Hematopoietic multipotent progenitor cell treated with erythropoietin and hydrocortisone succinate and interleukin-3 and kit ligand, for 4 days (in vitro differentiated cells): ENCODE measurements at regions not wholly inside any gene's neighbourhood (a gene's known extent, or its start where the extent isn't known, plus 50 kb on each side); places are given as distances from the start of the nearest gene placed in this dataset.
A peak's percentile ranks its signal among the peaks of the same experiment; 100 is the strongest.

Experiments
- DNase-seq: peaks from one replicate; pipeline ENCODE4 v3.0.0-alpha.2; 2015

DNA sequence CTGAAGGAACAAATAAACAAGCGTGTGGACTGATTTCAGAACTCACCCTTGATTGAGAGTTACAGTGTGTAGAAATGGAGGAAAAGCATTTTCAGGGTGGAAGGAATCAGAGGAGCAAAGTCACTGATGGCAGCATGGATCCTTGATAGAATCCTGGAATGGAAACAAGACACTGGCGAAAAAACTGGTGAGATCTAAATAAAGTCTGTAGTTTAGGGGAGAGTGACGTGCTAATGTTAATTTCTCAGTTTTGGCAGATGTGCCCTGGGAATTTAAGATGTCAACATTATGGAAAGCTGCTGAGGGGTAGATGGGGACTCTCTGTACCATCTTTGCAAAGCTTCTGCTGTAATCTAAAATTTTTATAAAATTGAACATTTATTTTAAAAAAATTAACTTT is 378.0 kb downstream of the UQCRFS1 start:
- no peak for DNase-seq

DNA sequence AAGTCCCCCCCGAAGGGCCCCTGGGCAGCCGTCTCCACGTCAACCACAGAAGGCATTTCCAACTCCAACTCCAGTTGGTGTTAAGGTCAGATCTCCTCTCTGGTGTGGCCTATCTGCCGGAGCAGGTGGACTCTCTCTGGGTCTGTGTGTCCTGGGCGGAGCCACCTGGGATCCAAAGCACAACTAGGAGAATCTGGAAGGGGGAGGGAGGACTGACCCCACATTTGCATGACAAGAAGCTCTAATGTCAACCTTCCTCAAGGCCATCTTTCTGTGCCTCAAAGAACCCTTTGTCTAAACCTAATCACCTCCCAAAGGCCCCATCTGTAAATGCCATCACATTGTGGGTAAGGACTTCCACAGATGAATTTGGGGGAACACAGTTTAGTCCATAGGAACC is 381.5 kb downstream of the UQCRFS1 start:
- no peak for DNase-seq

DNA sequence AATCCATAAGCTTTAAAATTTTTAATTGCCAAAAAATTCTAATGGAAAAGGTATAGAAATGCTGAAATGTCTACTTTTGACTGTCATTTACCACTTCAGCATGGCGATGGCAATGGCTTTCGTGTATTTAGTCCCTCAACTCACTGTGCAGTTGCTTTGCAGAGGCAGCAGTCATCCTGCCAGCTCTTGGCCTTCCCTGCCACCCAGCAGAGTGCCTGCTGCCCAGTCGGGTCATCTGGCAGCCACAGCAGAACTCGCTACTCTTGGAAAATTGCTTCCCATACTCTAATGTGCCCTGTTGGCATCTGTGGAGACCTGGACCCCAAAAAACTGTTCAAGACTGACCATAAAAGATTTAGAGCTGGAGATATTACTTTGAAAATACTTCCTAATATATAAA is 383.2 kb downstream of the UQCRFS1 start:
- DNase-seq, result no peak

DNA sequence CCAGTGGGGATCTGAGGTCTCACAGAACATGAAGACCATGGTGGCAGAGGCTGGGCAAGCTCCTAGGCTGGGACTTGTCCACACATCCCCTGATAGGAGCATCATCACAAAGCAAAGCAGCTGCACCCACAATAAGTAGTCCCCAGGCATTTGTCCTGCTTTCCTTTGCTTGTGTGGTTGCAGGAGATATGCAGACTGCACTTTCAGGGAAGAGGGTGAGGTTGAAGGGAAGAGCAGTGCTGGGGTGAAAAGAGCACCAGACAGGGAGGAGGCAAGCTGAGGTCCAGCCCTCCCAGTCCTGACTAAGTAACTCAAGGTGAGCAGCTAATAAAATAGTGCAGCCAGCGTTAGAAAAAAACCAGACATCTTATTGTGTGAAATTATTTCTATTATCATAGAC is 383.6 kb downstream of the UQCRFS1 start:
- no peak for DNase-seq

DNA sequence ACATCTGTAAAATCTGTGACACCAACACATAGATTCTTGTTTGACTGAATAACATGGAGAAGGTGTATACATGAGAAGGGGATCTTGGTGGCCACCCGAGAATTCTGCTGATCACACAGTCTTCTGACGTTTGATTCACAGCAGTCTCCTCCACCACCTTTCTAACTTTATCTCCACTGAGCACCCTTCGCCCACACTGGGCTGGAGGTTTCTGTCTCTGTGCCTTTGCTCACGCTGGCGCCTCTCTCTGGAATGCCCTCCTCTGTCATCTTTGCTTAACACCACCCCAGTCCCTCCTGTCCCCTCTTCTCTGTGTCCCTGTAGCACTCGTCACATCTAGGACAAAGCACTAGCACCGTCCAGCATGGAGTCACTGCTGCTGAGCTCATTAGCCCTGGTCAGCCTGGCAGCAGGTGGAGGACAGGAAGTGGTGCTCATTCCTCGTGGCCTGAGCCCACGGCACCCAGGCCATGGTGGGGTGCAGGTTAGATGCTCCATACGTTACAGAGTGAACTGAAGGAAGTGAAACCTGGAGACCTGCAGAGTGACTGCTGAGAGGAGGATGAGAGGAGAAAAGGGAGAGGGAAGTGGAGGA is 384.6 kb downstream of the UQCRFS1 start:
- DNase-seq, result no peak

DNA sequence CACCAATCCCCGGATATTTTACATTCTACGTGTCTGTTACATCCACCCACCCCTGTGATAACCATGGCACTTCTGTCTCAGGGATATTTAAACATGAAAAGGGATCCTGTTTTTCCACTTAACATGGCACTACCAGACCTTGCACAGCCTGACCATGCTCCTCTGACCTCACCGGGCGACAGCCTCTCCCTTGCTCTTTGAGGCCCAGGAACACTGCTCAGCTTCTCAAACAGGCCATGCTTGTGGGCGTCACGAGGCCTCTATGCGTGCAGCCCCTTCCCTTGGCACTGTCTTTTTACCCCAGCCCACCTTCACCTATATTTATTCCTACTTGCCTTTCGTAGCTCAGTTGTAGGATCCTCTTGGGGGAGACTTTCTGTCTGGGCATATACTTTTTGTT is 385.6 kb downstream of the UQCRFS1 start:
- no peak for DNase-seq

DNA sequence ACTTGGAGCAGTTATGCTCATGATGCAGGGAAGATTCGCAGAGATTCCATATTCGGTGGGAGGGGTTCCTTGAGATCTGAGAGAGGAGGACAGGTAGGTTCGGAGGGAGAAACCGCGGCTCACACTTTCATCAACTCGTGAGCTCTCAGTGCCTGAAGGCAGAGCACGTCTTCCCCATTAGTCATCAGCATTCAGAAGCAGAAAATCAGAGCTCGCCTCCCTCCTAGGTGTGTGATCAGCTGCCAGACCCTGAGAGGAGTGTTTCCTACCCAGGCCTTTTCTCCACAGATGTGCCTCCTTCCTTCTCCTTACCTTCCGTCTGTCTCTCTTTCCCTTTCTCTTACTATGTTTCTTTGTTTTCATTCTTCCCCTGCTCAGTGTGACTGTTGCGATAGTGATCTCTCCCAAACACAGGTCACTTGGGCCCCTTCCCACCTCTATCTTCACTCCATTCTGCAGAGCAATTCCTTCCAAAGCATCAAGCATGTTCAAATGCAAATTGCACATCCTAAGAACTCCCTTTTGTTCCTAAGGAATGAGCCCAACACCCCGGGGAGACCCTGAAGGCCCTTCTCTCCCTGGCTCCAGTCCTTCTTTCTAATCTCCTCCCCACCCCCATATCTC is 389.5 kb downstream of the UQCRFS1 start:
- no peak for DNase-seq

DNA sequence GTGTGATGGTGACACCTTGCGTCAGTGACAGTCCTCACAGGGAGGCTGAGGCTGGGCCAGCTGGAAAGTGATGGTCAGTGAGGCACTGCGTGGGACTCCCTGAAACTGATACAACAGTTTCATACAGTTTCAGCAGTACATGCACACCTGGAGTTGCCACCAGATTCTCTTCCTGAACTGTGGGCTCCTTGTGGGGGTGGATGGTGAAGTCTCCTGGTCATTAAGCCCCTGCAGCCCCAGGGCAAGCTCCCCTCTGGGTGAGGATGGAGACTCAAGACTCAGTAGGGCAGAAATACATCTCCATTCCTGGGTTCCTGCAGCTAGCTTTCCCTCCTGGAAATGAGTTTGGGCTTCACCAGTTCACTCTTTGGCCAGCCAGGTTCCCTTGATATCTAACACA is 392.7 kb downstream of the UQCRFS1 start:
- DNase-seq, result no peak

DNA sequence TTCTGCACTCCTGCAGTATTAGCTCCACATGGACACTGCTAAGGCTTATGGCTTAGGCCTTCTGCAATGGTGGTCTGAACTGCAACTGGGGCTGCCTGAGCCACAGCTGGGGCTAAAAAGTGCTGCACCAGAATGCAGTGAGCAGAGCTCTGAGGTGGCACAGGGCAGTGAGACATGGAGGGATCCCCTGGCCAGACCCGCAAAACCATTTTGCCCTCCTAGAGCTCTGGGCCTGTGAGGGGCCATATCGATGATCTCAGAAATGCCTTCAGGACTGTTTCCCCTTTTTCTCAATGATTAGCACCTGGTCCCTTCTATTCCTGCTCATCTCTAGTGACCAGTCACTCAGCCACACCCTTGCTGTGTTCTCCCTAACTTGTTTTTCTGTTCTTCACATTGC is 397.7 kb downstream of the UQCRFS1 start:
- no peak for DNase-seq

DNA sequence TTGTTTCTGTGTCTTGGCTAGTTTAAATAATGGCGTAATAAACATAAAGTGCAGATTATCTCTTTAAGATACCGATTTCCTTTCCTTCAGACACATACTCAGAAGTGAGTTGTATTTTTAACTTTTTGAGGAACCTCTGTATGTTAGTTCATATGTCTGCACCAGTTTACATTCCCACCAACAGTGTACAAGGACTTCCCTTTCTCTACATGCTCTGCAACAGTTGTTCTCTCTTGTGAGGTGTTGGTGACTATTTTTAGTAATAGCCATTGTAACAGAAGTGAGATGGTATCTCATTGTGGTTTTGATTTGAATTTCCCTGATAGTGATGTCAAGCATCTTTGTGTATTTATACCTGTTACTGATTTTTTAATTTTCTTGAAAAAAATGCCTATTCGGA is 418.6 kb downstream of the UQCRFS1 start:
- DNase-seq, result peak; percentile 18

DNA sequence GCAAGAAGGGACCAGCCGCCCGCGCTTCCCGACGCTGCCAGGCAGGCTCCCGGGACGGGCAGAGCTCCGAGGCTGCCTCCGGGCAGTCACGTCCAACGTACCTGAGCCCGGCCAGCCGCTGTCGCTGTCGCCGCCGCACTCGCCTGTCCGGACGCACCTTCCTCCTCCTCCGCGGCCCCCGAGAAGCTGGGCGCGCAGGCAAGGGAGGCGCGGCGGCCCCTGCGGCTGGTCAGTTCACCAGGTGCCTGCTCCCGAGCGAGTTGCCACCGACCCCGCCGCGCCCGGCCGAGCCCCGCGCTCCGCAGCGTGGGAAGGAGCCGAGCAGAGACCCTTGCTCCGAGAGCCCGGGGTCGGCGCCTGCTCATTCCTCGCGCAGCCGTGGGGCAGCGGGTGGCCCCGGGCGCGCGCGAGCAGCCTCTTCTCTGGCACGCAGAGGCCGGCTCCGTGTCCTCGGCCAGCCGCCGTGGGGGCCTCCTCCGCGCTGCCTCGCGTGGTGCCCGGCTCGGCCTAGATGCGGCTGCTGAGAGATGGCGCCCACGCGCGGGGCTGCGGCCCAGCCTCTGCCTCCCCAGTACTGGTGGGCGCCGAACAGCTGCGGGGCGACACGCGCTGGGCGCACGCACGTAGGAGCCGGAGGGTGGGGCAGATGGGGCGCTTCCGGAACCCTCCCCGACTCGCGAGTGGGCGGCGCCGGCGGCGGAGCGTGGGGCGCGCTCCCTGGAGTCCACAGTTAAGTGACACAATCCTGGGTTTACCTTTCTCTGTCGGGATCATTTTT is 419.4 kb downstream of the UQCRFS1 start:
- DNase-seq, result no peak

DNA sequence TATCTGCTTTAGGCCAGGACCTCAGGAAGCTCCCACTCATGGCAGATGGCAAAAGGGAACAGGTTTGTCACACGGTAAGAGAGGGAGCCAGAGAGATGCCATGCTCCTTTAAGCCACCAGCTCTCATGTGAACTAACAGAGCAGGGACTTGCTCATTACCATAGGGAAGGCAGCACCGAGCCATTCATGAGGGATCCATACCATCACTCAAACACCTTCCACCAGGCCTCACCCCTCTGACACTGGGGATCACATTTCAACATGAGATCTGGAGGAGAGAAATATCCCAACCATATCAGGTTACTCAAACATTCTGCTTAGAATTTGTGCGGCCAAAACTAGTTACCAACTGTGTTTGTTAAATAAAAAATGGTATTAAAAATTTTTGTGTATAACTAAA is 427.0 kb downstream of the UQCRFS1 start:
- DNase-seq, result no peak

DNA sequence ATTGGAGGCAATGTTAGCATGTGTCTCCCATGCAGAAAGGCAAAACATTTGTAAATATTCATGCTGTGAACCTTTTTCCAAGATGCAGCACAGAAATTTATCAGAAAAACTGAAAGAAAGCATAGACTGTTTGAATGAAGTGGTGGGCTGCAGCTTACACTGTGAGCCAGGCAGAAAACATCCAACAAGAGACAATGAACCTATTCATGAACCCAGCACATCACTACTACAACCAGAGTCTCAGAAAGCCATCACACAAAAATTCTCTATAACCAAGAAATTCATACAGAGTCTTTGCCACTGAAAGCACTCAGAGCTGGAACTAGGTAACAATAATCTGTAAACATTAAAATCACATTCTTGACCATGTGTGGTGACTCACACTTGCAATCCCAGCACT is 448.9 kb downstream of the UQCRFS1 start:
- DNase-seq, result no peak

DNA sequence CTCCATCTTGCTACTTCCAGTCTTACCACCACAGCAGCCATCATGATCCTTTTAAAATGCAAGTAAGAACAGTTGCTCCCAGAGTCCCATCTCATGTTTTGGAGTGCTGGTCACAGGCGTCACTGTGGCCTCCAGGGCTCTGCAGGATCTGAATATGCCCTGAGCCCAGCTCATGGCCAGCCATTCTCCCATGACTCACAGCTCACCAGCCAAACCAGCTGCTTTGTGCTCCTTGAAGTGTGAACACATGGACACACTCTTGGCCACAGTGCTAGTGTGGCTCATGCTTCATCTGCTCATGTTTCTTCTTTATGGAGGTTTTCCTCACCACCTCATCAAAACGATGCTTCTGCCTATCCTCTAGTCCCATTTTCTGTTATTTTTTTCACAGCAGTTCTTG is 466.5 kb downstream of the UQCRFS1 start:
- DNase-seq, result no peak

DNA sequence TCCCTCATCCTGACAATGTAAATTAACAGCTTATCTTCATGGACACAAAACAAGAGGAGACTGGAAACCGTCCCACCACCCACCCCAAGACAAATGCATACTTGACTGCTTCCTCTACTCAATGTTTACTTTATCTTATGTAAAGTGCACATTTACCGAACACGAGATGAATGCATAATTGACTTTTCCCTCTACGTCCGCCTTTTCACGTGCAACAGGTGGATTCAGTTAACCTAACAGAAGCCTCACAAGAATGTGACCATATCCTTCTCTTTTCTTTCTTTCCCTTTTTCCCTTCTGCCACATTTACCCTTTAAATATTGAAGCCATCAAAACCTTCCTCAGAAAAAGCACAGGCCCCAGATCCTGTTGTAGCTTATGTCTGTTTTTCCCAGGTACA is 468.0 kb downstream of the UQCRFS1 start:
- DNase-seq, result no peak

DNA sequence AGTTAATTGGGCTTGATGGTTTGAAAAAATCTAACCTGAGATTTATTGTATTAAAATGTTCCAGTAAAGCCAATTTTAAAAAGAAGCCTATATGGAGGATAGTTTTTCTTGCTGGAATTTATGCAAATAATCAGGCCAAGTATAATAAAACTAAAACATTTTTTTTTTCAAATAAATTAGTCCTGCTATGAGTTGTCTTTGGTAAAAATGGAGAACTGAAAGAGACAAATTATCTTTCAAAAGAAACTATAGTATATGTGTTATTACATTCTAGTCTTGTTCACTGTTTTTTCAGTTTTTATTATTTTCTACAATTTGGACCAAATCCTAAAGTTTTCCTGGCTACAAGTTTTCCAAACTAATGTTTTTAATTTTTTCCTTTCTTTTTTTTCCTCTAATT is 468.9 kb downstream of the UQCRFS1 start:
- DNase-seq, result no peak

DNA sequence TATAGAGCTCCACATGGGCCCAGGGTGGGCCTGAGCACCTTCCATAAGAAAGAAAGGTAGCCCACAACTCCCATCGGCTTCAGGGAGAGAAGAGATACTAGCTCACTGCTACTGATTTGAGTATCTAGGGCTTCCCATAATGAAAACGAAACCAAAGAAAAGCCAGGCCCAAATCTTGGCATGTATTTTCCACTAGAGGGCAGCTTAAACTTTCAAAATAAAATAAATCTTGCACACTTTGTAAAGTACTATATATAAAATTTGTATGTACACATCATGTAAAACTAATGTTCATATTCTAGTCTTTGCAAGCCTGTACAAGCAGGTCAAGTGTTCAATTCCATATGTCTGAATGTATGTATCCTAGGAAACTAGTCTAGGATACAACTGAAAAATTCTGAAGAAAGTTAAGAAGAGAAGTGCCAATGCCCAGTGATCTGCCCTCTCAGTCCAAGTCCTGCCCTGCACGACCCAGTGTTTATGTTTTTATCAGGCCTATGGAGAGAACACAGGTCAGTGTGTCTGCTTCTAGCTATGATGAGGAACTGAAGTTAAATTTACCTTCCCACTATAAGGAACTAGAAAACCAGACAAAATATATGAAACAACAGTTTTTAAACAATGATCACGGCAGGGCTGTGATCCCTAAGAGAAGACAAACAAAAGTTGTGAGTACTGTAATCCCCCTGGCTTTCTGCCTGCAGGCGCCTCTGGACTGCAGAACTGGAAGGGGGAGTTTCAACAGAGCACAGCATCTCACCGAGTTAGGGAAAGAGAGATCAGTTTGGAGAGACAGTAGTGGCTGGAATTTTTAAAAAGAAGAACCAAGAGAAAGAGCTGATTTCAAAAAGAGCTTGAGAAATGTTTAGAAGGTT is 475.7 kb downstream of the UQCRFS1 start:
- peak; percentile 62 for DNase-seq

DNA sequence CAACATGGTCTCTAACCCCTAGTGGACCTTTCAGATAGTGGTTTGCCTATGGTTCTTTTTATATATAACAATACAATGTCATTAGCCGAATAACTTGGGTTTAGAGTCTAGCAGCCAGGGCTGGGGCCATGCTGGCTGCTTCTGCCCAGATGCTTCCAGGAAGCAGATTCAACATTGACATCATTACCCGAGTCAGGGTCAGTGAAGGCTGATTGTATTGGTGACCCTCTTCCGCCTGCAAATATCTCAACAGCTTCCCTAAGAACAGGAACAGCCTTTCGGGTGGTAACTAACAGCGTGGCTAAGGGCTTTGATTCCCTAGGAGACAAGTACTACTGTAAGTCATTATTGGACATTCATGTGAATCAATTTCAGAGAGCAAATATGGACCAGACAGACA is 476.4 kb downstream of the UQCRFS1 start:
- no peak for DNase-seq

DNA sequence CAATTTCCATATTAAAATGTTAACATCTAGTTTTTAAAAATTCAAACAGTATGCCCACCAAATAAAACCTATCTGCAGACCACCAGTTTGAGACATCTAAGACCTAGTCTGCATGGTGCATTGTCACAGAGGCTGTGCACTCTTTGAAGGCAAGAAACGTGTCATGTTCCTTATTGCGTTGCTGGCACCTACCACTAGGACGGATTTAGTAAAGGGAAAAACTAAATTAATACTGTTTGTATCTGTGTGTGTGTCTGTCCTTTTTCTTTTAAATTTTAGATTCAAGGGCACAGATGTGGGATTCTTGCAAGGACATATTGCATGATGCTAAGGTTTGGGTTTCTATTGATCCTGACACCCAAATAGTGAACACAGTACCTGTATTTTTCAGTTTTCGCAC is 481.4 kb downstream of the UQCRFS1 start:
- DNase-seq, result no peak

DNA sequence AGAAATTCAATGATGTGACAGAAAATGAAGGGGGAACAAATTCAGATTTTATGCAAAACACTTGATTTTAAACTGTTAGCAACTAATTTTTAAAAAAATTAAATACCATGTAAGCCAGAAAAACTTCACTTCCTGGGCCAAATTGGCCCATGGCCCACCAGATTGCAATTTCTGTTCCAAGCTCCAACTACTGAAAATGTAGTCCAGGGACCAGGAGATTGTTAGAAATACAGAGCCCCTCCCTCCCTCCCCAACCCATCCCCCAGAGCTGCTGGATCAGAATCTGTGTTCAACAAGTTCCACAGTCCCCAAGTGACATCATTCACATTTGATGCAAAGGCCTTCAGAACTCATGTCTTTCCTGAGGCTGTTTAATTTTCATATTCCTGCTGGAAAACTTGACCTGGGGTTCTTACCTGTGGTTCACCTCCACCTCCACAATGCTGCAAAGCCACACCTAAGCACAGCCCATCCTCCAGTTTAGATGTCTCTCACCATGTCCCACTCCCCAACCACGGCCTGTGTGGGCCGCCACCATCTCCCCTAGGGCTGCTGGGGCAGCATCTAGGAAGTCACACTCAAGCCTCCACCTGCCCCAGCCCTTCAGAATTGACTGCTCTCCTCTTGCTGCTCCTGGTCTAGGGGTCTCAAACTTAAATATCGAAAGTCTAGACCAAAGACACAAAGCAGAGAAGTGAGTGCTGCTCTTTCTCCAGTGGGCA is 482.0 kb downstream of the UQCRFS1 start:
- no peak for DNase-seq

DNA sequence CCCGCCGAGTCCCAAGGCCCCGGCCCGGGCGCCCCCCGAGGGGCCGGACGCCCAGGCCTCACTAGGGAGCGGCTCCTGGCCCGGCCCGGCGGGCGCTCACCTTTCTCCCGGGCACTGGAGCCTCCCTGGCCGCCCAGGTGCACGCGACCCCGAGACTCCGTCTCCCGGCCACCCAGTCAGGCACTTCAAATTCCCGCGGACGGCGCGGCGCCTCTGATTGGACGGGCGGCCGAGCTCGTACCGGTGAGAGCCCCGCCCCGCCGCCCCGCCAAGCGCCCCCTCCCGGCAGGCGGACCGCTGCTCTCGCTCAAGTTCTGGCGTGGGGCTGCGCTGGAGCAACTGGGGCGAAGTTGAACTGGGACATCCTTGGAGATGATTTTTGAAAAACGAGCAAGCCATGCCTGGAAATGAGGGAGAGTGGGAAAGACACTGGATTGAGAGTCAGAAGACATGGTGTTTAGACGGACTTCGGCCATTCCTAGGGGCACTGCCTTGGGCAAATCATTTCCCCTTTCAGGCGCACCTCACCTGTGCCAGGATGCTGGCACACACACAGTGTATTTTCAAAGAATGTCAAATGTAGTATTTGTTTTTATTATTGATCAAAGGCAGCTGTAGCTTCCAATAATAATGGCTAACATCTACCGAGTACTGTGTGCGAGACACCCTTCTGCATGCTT is 485.3 kb downstream of the UQCRFS1 start:
- peak; percentile 42 for DNase-seq
